OCI-LY1 (cell line): ENCODE measurements at regions not wholly inside any gene's neighbourhood (a gene's known extent, or its start where the extent isn't known, plus 50 kb on each side); places are given as distances from the start of the nearest gene placed in this dataset.

Experiments
- H2AFZ ChIP-seq: fragments of 200-600 bp; sonication (generic), shearing (Covaris generic); 2 replicates; pipeline ENCODE4 v1.6.0; 2014; ENCODE audit warnings: antibody characterized with exemption, mild to moderate bottlenecking, low read length
- H3F3A ChIP-seq: fragments of 200-600 bp; sonication (generic), shearing (Covaris generic); 2 replicates; pipeline ENCODE4 v1.6.0; 2014; ENCODE audit warnings: mild to moderate bottlenecking, antibody characterized with exemption, low read length, moderate library complexity; ENCODE audit not compliant: insufficient read depth
- H3K27ac ChIP-seq: fragments of 200-600 bp; sonication (generic); 2 replicates; pipeline ENCODE4 v1.5.1; 2014; ENCODE audit warnings: low read length, mixed run types, mild to moderate bottlenecking, low read depth; ENCODE audit not compliant: poor library complexity, severe bottlenecking
- H3K27me3 ChIP-seq: fragments of 200-600 bp; sonication (generic); 2 replicates; pipeline ENCODE4 v1.6.0; 2014; ENCODE audit warnings: antibody characterized with exemption, mild to moderate bottlenecking, low read length, moderate library complexity; ENCODE audit not compliant: insufficient read depth
- H3K36me3 ChIP-seq: fragments of 200-600 bp; sonication (generic); 2 replicates; pipeline ENCODE4 v1.6.1; 2014; ENCODE audit warnings: mild to moderate bottlenecking, antibody characterized with exemption, low read length, moderate library complexity, mixed read lengths; ENCODE audit not compliant: insufficient read depth
- H3K4me1 ChIP-seq: fragments of 200-600 bp; sonication (generic); 2 replicates; pipeline ENCODE4 v1.5.1; 2014; ENCODE audit warnings: mild to moderate bottlenecking, low read length, moderate library complexity; ENCODE audit not compliant: insufficient read depth, severe bottlenecking
- H3K4me2 ChIP-seq: fragments of 200-600 bp; sonication (generic), shearing (Covaris generic); 2 replicates; pipeline ENCODE4 v1.6.1; 2014; ENCODE audit warnings: low read length
- H3K4me3 ChIP-seq: fragments of 200-600 bp; sonication (generic); 2 replicates; pipeline ENCODE4 v1.5.1; 2014; ENCODE audit warnings: low read length, low read depth, mild to moderate bottlenecking, mixed read lengths; ENCODE audit not compliant: poor library complexity, severe bottlenecking
- H3K79me2 ChIP-seq: fragments of 200-600 bp; shearing (Covaris generic); 2 replicates; pipeline ENCODE4 v1.6.1; 2016; ENCODE audit warnings: mixed run types, low read length, mixed read lengths; ENCODE audit not compliant: insufficient read depth
- H3K9ac ChIP-seq: fragments of 200-600 bp; sonication (generic), shearing (Covaris generic); 2 replicates; pipeline ENCODE4 v1.6.1; 2014; ENCODE audit warnings: mild to moderate bottlenecking, low read length, mixed read lengths
- H3K9me2 ChIP-seq: fragments of 200-600 bp; sonication (generic), shearing (Covaris generic); 2 replicates; pipeline ENCODE4 v1.6.1; 2014; ENCODE audit warnings: low read depth, mild to moderate bottlenecking, low read length, mixed read lengths
- H3K9me3 ChIP-seq: fragments of 200-600 bp; shearing (Covaris generic); 2 replicates; pipeline ENCODE4 v1.6.1; 2014; ENCODE audit warnings: low read length, mixed read lengths
- H4K20me1 ChIP-seq: fragments of 200-600 bp; sonication (generic), shearing (Covaris generic); 2 replicates; pipeline ENCODE4 v1.6.0; 2016; ENCODE audit warnings: mild to moderate bottlenecking, low read length; ENCODE audit not compliant: insufficient read depth
- EZH2 ChIP-seq: fragments of 200-600 bp; sonication (generic), shearing (Covaris generic); IDR thresholded peaks from 2 replicates; pipeline ENCODE4 v1.8.0; 2017; ENCODE audit warnings: borderline replicate concordance, mixed run types, mild to moderate bottlenecking, antibody characterized with exemption, low read length, moderate library complexity, mixed read lengths
- TF ChIP-seq, protein P1 (sequence below): fragments of 200-600 bp; sonication (generic), shearing (Covaris generic); IDR thresholded peaks from 2 replicates; pipeline ENCODE4 v1.5.1; 2017; ENCODE audit warnings: mild to moderate bottlenecking, antibody characterized with exemption, low read length, moderate library complexity, mixed read lengths

- Histone ChIP-seq H3K9ac (no peak overlapping the region), H3K27ac (no peak overlapping the region), H3F3A (no peaks in the 10 kb centered on the region), H3K9me3 (no peaks in the 10 kb centered on the region), H2AFZ (no peak overlapping the region), H3K4me1 (no peaks in the 10 kb centered on the region), H3K9me2 (no peaks in the 10 kb centered on the region), H3K4me2 (no peak overlapping the region), H3K79me2 (no peaks in the 10 kb centered on the region), H3K4me3 (no peak overlapping the region), H3K27me3 (no peaks in the 10 kb centered on the region), H4K20me1 (no peaks in the 10 kb centered on the region), H3K36me3 (no peaks in the 10 kb centered on the region)
- TF ChIP-seq EZH2: no peak
- TF ChIP-seq, protein P1, sequence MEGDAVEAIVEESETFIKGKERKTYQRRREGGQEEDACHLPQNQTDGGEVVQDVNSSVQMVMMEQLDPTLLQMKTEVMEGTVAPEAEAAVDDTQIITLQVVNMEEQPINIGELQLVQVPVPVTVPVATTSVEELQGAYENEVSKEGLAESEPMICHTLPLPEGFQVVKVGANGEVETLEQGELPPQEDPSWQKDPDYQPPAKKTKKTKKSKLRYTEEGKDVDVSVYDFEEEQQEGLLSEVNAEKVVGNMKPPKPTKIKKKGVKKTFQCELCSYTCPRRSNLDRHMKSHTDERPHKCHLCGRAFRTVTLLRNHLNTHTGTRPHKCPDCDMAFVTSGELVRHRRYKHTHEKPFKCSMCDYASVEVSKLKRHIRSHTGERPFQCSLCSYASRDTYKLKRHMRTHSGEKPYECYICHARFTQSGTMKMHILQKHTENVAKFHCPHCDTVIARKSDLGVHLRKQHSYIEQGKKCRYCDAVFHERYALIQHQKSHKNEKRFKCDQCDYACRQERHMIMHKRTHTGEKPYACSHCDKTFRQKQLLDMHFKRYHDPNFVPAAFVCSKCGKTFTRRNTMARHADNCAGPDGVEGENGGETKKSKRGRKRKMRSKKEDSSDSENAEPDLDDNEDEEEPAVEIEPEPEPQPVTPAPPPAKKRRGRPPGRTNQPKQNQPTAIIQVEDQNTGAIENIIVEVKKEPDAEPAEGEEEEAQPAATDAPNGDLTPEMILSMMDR: no peak
These were observed 106.2 kb upstream of the MAML3 start for GRCh38 chr4:140260227-140260626.

- TF ChIP-seq, protein P1: no peak
- TF ChIP-seq EZH2: no peak
- Histone ChIP-seq H3K9me2 (no peaks in the 10 kb centered on the region), H4K20me1 (no peaks in the 10 kb centered on the region), H3K4me3 (no peak overlapping the region), H3K79me2 (no peaks in the 10 kb centered on the region), H3K27me3 (no peaks in the 10 kb centered on the region; the same call in 1 of the 2 replicates), H3K4me1 (peaks cover 1% of the 10 kb centered on the region), H2AFZ (no peak overlapping the region), H3K4me2 (no peak overlapping the region), H3K9me3 (no peaks in the 10 kb centered on the region), H3K36me3 (no peaks in the 10 kb centered on the region), H3F3A (no peaks in the 10 kb centered on the region), H3K27ac (no peak overlapping the region), H3K9ac (no peak overlapping the region)
These were observed 104.5 kb upstream of the MAML3 start for GRCh38 chr4:140258476-140258875.

- Histone ChIP-seq H4K20me1 (no peaks in the 10 kb centered on the region), H2AFZ (no peak overlapping the region), H3K79me2 (no peaks in the 10 kb centered on the region), H3K4me2 (no peak overlapping the region), H3K27ac (no peak overlapping the region), H3K9me2 (no peaks in the 10 kb centered on the region), H3F3A (no peaks in the 10 kb centered on the region), H3K4me1 (peaks cover 6% of the 10 kb centered on the region), H3K4me3 (no peak overlapping the region), H3K9me3 (no peaks in the 10 kb centered on the region), H3K36me3 (no peaks in the 10 kb centered on the region), H3K9ac (no peak overlapping the region), H3K27me3 (no peaks in the 10 kb centered on the region; the same call in 1 of the 2 replicates)
- TF ChIP-seq, protein P1: no peak
- no peak for TF ChIP-seq EZH2
These were observed 103.7 kb upstream of the MAML3 start for GRCh38 chr4:140257461-140258305.
